Peyer's patch (tissue), 4 donors: ENCODE measurements at regions not wholly inside any gene's neighbourhood (a gene's known extent, or its start where the extent isn't known, plus 50 kb on each side); places are given as distances from the start of the nearest gene placed in this dataset.

Source experiments
- POLR2A ChIP-seq, 2 donors: fragments of 450-650 bp; IDR thresholded peaks; one replicate each; pipeline ENCODE4 v1.5.1; 2017; ENCODE audit warnings: antibody characterized with exemption in 2 of 2, mild to moderate bottlenecking in 2 of 2, moderate library complexity in 2 of 2
- TF ChIP-seq, protein P1 (sequence below), 6 experiments: fragments of 450-650 bp in 4 of 6; fragments of 200-600 bp in 2 of 6; sonication (generic) in 1 of 6; IDR thresholded peaks; one replicate each; pipeline ENCODE4 v1.5.1; 2017 to 2019; ENCODE audit warnings: antibody characterized with exemption in 6 of 6, mild to moderate bottlenecking in 3 of 6, moderate library complexity in 1 of 6

DNA sequence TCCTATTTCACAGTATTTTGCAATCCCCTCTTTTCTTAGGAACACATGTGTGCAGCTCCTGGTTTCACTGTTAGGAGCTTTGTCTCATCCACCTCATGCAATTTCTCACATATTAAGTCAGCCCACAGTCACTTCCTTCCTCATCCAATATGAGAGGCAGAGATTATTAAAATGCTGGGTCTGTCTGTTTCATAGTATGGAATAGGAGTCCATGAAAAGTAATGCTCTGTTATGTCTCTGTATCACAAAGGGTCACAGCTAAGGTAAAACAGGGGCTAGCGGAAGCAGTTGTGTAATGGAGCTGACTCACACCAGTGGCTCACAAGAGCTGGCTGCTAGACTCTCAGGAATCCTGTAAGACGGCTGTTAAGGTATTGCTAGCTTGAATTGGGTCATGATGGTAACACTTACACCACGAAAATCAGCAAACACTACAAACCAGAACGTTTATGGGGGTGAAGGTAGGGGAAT lies 216.5 kb downstream of the EFNB2 start:
- TF ChIP-seq POLR2A (IDR thresholded peaks at IDR 0.05), result no peak
- TF ChIP-seq, protein P1, sequence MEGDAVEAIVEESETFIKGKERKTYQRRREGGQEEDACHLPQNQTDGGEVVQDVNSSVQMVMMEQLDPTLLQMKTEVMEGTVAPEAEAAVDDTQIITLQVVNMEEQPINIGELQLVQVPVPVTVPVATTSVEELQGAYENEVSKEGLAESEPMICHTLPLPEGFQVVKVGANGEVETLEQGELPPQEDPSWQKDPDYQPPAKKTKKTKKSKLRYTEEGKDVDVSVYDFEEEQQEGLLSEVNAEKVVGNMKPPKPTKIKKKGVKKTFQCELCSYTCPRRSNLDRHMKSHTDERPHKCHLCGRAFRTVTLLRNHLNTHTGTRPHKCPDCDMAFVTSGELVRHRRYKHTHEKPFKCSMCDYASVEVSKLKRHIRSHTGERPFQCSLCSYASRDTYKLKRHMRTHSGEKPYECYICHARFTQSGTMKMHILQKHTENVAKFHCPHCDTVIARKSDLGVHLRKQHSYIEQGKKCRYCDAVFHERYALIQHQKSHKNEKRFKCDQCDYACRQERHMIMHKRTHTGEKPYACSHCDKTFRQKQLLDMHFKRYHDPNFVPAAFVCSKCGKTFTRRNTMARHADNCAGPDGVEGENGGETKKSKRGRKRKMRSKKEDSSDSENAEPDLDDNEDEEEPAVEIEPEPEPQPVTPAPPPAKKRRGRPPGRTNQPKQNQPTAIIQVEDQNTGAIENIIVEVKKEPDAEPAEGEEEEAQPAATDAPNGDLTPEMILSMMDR (IDR thresholded peaks at IDR 0.05), result no peak
